ENCODE measurements at regions not wholly inside any gene's neighbourhood (a gene's known extent, or its start where the extent isn't known, plus 50 kb on each side); places are given as distances from the start of the nearest gene placed in this dataset.

- no peak for DNase-seq (ENCODE audit: low read depth)
These were observed 125.9 kb upstream of the FSTL4 start for GRCh38 chr5:133738271-133738670.

- no peak for DNase-seq (ENCODE audit: low read depth)
These were observed 124.2 kb upstream of the FSTL4 start for GRCh38 chr5:133736512-133736911.

GRCh38 chr5:133735346-133735745 lies 123.0 kb upstream of the FSTL4 start:
- no peak for DNase-seq (ENCODE audit: low read depth)

- no peak for DNase-seq (ENCODE audit: low read depth)
These were observed 122.6 kb upstream of the FSTL4 start for GRCh38 chr5:133734916-133735315.

- no peak for DNase-seq (ENCODE audit: low read depth)
These were observed 120.2 kb upstream of the FSTL4 start for GRCh38 chr5:133732536-133732935.

- no peak for DNase-seq (ENCODE audit: low read depth)
These were observed 119.6 kb upstream of the FSTL4 start for GRCh38 chr5:133731951-133732350.

- DNase-seq (ENCODE audit: low read depth), result no peak
These were observed 118.5 kb upstream of the FSTL4 start for GRCh38 chr5:133730866-133731265.

GRCh38 chr5:133730346-133730745 lies 118.0 kb upstream of the FSTL4 start:
- DNase-seq (ENCODE audit: low read depth), result no peak

- DNase-seq (ENCODE audit: low read depth), result no peak
These were observed 117.5 kb upstream of the FSTL4 start for GRCh38 chr5:133729800-133730199.

- DNase-seq (ENCODE audit: low read depth), result no peak
These were observed 116.1 kb upstream of the FSTL4 start for GRCh38 chr5:133728475-133728874.

- DNase-seq (ENCODE audit: low read depth), result no peak
These were observed 115.3 kb upstream of the FSTL4 start for GRCh38 chr5:133727636-133728035.

GRCh38 chr5:133723651-133724366 lies 111.5 kb upstream of the FSTL4 start:
- DNase-seq (ENCODE audit: low read depth), result no peak

- DNase-seq (ENCODE audit: low read depth), result no peak
These were observed 110.8 kb upstream of the FSTL4 start for GRCh38 chr5:133723126-133723525.

- no peak for DNase-seq (ENCODE audit: low read depth)
These were observed 109.0 kb upstream of the FSTL4 start for GRCh38 chr5:133721365-133721764.

- no peak for DNase-seq (ENCODE audit: low read depth)
These were observed 106.1 kb upstream of the FSTL4 start for GRCh38 chr5:133718457-133718856.

GRCh38 chr5:133716532-133717183 lies 104.3 kb upstream of the FSTL4 start:
- no peak for DNase-seq (ENCODE audit: low read depth)

GRCh38 chr5:133715616-133716015 lies 103.3 kb upstream of the FSTL4 start:
- DNase-seq (ENCODE audit: low read depth), result no peak

- no peak for DNase-seq (ENCODE audit: low read depth)
These were observed 102.9 kb upstream of the FSTL4 start for GRCh38 chr5:133715216-133715615.

- no peak for DNase-seq (ENCODE audit: low read depth)
These were observed 102.0 kb upstream of the FSTL4 start for GRCh38 chr5:133714161-133714915.

GRCh38 chr5:133713751-133714150 lies 101.4 kb upstream of the FSTL4 start:
- DNase-seq (ENCODE audit: low read depth), result no peak

- no peak for DNase-seq (ENCODE audit: low read depth)
These were observed 100.9 kb upstream of the FSTL4 start for GRCh38 chr5:133713209-133713608.

- no peak for DNase-seq (ENCODE audit: low read depth)
These were observed 100.2 kb upstream of the FSTL4 start for GRCh38 chr5:133712562-133712961.

- DNase-seq (ENCODE audit: low read depth), result no peak
These were observed 96.9 kb upstream of the FSTL4 start for GRCh38 chr5:133709209-133709725.

All from stimulated activated CD4-positive, alpha-beta T cell treated with anti-CD3 and anti-CD28 coated beads, Interleukin-2, amount 100 ng/mL, for 4 hours (primary cell).